HCT116 (cell line): ENCODE measurements at regions not wholly inside any gene's neighbourhood (a gene's known extent, or its start where the extent isn't known, plus 50 kb on each side); places are given as distances from the start of the nearest gene placed in this dataset.

Source experiments
- CBX3 ChIP-seq: IDR thresholded peaks from 2 replicates; pipeline ENCODE4 v1.6.1; 2012; ENCODE audit warnings: low read depth
- CTCF ChIP-seq, 3 experiments: fragments of 200-600 bp in 1 of 3; sonication (generic) in 1 of 3; IDR thresholded peaks in 2 of 3; conservative IDR thresholded peaks in 1 of 3; 2 replicates each; pipeline ENCODE4 v1.5.1; 2012 to 2017; ENCODE audit warnings: low read depth in 2 of 3, low read length in 2 of 3, antibody characterized with exemption in 1 of 3, borderline replicate concordance in 1 of 3, control low read depth in 1 of 3, mild to moderate bottlenecking in 1 of 3, mixed read lengths in 1 of 3, mixed run types in 1 of 3, moderate library complexity in 1 of 3; ENCODE audit not compliant: insufficient read depth in 1 of 3
- EGR1 ChIP-seq: IDR thresholded peaks from 2 replicates; pipeline ENCODE4 v1.6.1; 2012; ENCODE audit warnings: low read depth
- EZH2 ChIP-seq: fragments of 200-600 bp; sonication (generic); IDR thresholded peaks from 2 replicates; pipeline ENCODE4 v1.6.1; 2017; ENCODE audit warnings: antibody characterized with exemption, mixed run types
- MAX ChIP-seq: IDR thresholded peaks from 2 replicates; pipeline ENCODE4 v1.6.1; 2012
- POLR2A ChIP-seq: IDR thresholded peaks from 2 replicates; pipeline ENCODE4 v1.7.0; 2011; ENCODE audit warnings: borderline replicate concordance; ENCODE audit not compliant: insufficient read depth, insufficient read length; ENCODE audit errors: extremely low read depth
- POLR2AphosphoS5 ChIP-seq: IDR thresholded peaks from 2 replicates; pipeline ENCODE4 v1.6.1; 2011; ENCODE audit warnings: mild to moderate bottlenecking, low read depth, low read length, moderate library complexity
- RAD21 ChIP-seq: IDR thresholded peaks from 2 replicates; pipeline ENCODE4 v1.6.1; 2012; ENCODE audit warnings: low read depth, mild to moderate bottlenecking
- SIN3A ChIP-seq: IDR thresholded peaks from 2 replicates; pipeline ENCODE4 v1.6.1; 2012; ENCODE audit warnings: low read depth
- ZFX ChIP-seq: fragments of 450-650 bp; IDR thresholded peaks from 2 replicates; pipeline ENCODE4 v1.6.1; 2017
- ZNF274 ChIP-seq: fragments of 200-500 bp; sonication (Bioruptor generic); IDR thresholded peaks from 2 replicates; pipeline ENCODE4 v1.6.1; 2014; ENCODE audit warnings: mild to moderate bottlenecking, low read depth, low read length, inconsistent platforms

- TF ChIP-seq POLR2A (no peak), CTCF (IDR thresholded peaks at IDR 0.05 in 2 of 3, conservative IDR thresholded peaks at IDR 0.05 in 1 of 3; ENCODE audit: borderline replicate concordance in 1 of 3, insufficient read depth in 1 of 3, low read depth in 2 of 3, low read length in 2 of 3) (no peak), EZH2 (no peak), ZFX (no peak), RAD21 (no peak), ZNF274 (no peak), SIN3A (no peak), MAX (no peak), POLR2AphosphoS5 (no peak), EGR1 (no peak), CBX3 (no peak)
These were observed 196.6 kb downstream of the ASB9 start for GRCh38 chrX:15073313-15073712.
